OCI-LY1 (cell line): ENCODE measurements at regions not wholly inside any gene's neighbourhood (a gene's known extent, or its start where the extent isn't known, plus 50 kb on each side); places are given as distances from the start of the nearest gene placed in this dataset.

Experiments
- H2AFZ ChIP-seq: fragments of 200-600 bp; sonication (generic), shearing (Covaris generic); 2 replicates; pipeline ENCODE4 v1.6.0; 2014; ENCODE audit warnings: antibody characterized with exemption, mild to moderate bottlenecking, low read length
- H3F3A ChIP-seq: fragments of 200-600 bp; sonication (generic), shearing (Covaris generic); 2 replicates; pipeline ENCODE4 v1.6.0; 2014; ENCODE audit warnings: mild to moderate bottlenecking, antibody characterized with exemption, low read length, moderate library complexity; ENCODE audit not compliant: insufficient read depth
- H3K27ac ChIP-seq: fragments of 200-600 bp; sonication (generic); 2 replicates; pipeline ENCODE4 v1.5.1; 2014; ENCODE audit warnings: low read length, mixed run types, mild to moderate bottlenecking, low read depth; ENCODE audit not compliant: poor library complexity, severe bottlenecking
- H3K27me3 ChIP-seq: fragments of 200-600 bp; sonication (generic); 2 replicates; pipeline ENCODE4 v1.6.0; 2014; ENCODE audit warnings: antibody characterized with exemption, mild to moderate bottlenecking, low read length, moderate library complexity; ENCODE audit not compliant: insufficient read depth
- H3K36me3 ChIP-seq: fragments of 200-600 bp; sonication (generic); 2 replicates; pipeline ENCODE4 v1.6.1; 2014; ENCODE audit warnings: mild to moderate bottlenecking, antibody characterized with exemption, low read length, moderate library complexity, mixed read lengths; ENCODE audit not compliant: insufficient read depth
- H3K4me1 ChIP-seq: fragments of 200-600 bp; sonication (generic); 2 replicates; pipeline ENCODE4 v1.5.1; 2014; ENCODE audit warnings: mild to moderate bottlenecking, low read length, moderate library complexity; ENCODE audit not compliant: insufficient read depth, severe bottlenecking
- H3K4me2 ChIP-seq: fragments of 200-600 bp; sonication (generic), shearing (Covaris generic); 2 replicates; pipeline ENCODE4 v1.6.1; 2014; ENCODE audit warnings: low read length
- H3K4me3 ChIP-seq: fragments of 200-600 bp; sonication (generic); 2 replicates; pipeline ENCODE4 v1.5.1; 2014; ENCODE audit warnings: low read length, low read depth, mild to moderate bottlenecking, mixed read lengths; ENCODE audit not compliant: poor library complexity, severe bottlenecking
- H3K79me2 ChIP-seq: fragments of 200-600 bp; shearing (Covaris generic); 2 replicates; pipeline ENCODE4 v1.6.1; 2016; ENCODE audit warnings: mixed run types, low read length, mixed read lengths; ENCODE audit not compliant: insufficient read depth
- H3K9ac ChIP-seq: fragments of 200-600 bp; sonication (generic), shearing (Covaris generic); 2 replicates; pipeline ENCODE4 v1.6.1; 2014; ENCODE audit warnings: mild to moderate bottlenecking, low read length, mixed read lengths
- H3K9me2 ChIP-seq: fragments of 200-600 bp; sonication (generic), shearing (Covaris generic); 2 replicates; pipeline ENCODE4 v1.6.1; 2014; ENCODE audit warnings: low read depth, mild to moderate bottlenecking, low read length, mixed read lengths
- H3K9me3 ChIP-seq: fragments of 200-600 bp; shearing (Covaris generic); 2 replicates; pipeline ENCODE4 v1.6.1; 2014; ENCODE audit warnings: low read length, mixed read lengths
- H4K20me1 ChIP-seq: fragments of 200-600 bp; sonication (generic), shearing (Covaris generic); 2 replicates; pipeline ENCODE4 v1.6.0; 2016; ENCODE audit warnings: mild to moderate bottlenecking, low read length; ENCODE audit not compliant: insufficient read depth
- EZH2 ChIP-seq: fragments of 200-600 bp; sonication (generic), shearing (Covaris generic); IDR thresholded peaks from 2 replicates; pipeline ENCODE4 v1.8.0; 2017; ENCODE audit warnings: borderline replicate concordance, mixed run types, mild to moderate bottlenecking, antibody characterized with exemption, low read length, moderate library complexity, mixed read lengths
- TF ChIP-seq, protein P1 (sequence below): fragments of 200-600 bp; sonication (generic), shearing (Covaris generic); IDR thresholded peaks from 2 replicates; pipeline ENCODE4 v1.5.1; 2017; ENCODE audit warnings: mild to moderate bottlenecking, antibody characterized with exemption, low read length, moderate library complexity, mixed read lengths

DNA sequence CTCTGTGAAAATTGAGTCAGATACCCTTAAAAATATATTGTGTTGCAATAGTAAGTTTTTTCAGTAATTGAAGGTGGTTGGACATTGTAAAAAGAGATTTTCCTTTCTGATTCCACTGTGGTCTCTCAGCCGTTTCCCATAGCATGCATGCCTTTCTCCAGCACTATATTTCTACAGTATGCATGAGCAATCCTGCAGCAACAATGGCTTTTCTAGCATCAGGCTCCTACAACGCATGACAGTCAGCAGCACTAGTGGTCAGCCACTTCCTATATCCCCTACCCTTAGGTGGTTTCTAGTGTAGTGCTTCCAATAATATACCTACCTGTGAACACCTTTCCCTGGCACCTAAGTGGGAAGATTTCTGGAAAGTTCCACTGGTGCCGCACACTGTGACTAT is 55.4 kb upstream of the SNRPN start:
- Histone ChIP-seq H3K4me3 (no peak overlapping the region), H3K27ac (no peak overlapping the region), H4K20me1 (no peaks in the 10 kb centered on the region), H2AFZ (no peak overlapping the region), H3F3A (no peaks in the 10 kb centered on the region), H3K27me3 (no peaks in the 10 kb centered on the region), H3K36me3 (no peaks in the 10 kb centered on the region), H3K79me2 (no peaks in the 10 kb centered on the region), H3K4me2 (no peak overlapping the region), H3K4me1 (no peaks in the 10 kb centered on the region), H3K9me2 (no peaks in the 10 kb centered on the region), H3K9me3 (no peaks in the 10 kb centered on the region), H3K9ac (no peak overlapping the region)
- no peak for TF ChIP-seq EZH2
- TF ChIP-seq, protein P1, sequence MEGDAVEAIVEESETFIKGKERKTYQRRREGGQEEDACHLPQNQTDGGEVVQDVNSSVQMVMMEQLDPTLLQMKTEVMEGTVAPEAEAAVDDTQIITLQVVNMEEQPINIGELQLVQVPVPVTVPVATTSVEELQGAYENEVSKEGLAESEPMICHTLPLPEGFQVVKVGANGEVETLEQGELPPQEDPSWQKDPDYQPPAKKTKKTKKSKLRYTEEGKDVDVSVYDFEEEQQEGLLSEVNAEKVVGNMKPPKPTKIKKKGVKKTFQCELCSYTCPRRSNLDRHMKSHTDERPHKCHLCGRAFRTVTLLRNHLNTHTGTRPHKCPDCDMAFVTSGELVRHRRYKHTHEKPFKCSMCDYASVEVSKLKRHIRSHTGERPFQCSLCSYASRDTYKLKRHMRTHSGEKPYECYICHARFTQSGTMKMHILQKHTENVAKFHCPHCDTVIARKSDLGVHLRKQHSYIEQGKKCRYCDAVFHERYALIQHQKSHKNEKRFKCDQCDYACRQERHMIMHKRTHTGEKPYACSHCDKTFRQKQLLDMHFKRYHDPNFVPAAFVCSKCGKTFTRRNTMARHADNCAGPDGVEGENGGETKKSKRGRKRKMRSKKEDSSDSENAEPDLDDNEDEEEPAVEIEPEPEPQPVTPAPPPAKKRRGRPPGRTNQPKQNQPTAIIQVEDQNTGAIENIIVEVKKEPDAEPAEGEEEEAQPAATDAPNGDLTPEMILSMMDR = no peak

DNA sequence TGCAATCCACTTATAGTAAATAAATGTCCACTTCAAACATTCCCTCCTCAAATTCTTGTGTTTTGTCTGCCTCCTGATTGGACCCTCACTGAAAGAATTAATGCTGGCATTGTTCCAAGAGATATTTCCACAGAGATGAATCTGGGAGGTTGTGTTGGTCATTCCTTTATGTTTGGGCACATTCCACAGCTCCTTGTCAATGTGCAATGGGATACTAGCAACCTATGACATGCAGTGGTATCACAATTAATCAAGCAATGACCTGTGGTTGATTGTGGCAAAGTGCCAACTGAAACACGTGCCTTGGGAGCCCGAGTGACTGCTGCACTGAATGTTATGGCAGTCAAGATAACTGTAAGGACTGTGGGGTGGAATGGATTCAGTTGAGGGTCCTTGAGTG is 55.0 kb upstream of the SNRPN start:
- Histone ChIP-seq H3K27me3 (no peaks in the 10 kb centered on the region), H3K9me2 (no peaks in the 10 kb centered on the region), H3K4me3 (no peak overlapping the region), H3K27ac (no peak overlapping the region), H3K36me3 (no peaks in the 10 kb centered on the region), H2AFZ (no peak overlapping the region), H3K79me2 (no peaks in the 10 kb centered on the region), H3F3A (no peaks in the 10 kb centered on the region), H3K9me3 (no peaks in the 10 kb centered on the region), H3K9ac (no peak overlapping the region), H3K4me2 (no peak overlapping the region), H3K4me1 (no peaks in the 10 kb centered on the region), H4K20me1 (no peaks in the 10 kb centered on the region)
- no peak for TF ChIP-seq EZH2
- TF ChIP-seq, protein P1 = no peak

- H3K9me3 ChIP-seq = no peaks in the 10 kb centered on the region
- no peaks in the 10 kb centered on the region for H4K20me1 ChIP-seq
- no peak overlapping the region for H3K4me3 ChIP-seq
- no peaks in the 10 kb centered on the region for H3K9me2 ChIP-seq
- H3K27ac ChIP-seq = no peak overlapping the region
- TF ChIP-seq EZH2 = no peak
- TF ChIP-seq, protein P1 = no peak
- no peaks in the 10 kb centered on the region for H3K36me3 ChIP-seq
- H3K4me2 ChIP-seq = no peak overlapping the region
- H3K27me3 ChIP-seq = no peaks in the 10 kb centered on the region
- no peak overlapping the region for H2AFZ ChIP-seq
- H3F3A ChIP-seq = no peaks in the 10 kb centered on the region
- no peaks in the 10 kb centered on the region for H3K79me2 ChIP-seq
- H3K4me1 ChIP-seq = no peaks in the 10 kb centered on the region
- no peak overlapping the region for H3K9ac ChIP-seq
These were observed 53.4 kb upstream of the SNRPN start for GRCh38 chr15:24901409-24901808.
